GM18526 (cell line): ENCODE measurements at regions not wholly inside any gene's neighbourhood (a gene's known extent, or its start where the extent isn't known, plus 50 kb on each side); places are given as distances from the start of the nearest gene placed in this dataset.

Experiments
- POLR2A ChIP-seq: IDR thresholded peaks from 3 replicates; pipeline ENCODE4 v1.6.1; 2011; ENCODE audit not compliant: insufficient read length; ENCODE audit errors: extremely low read depth

DNA sequence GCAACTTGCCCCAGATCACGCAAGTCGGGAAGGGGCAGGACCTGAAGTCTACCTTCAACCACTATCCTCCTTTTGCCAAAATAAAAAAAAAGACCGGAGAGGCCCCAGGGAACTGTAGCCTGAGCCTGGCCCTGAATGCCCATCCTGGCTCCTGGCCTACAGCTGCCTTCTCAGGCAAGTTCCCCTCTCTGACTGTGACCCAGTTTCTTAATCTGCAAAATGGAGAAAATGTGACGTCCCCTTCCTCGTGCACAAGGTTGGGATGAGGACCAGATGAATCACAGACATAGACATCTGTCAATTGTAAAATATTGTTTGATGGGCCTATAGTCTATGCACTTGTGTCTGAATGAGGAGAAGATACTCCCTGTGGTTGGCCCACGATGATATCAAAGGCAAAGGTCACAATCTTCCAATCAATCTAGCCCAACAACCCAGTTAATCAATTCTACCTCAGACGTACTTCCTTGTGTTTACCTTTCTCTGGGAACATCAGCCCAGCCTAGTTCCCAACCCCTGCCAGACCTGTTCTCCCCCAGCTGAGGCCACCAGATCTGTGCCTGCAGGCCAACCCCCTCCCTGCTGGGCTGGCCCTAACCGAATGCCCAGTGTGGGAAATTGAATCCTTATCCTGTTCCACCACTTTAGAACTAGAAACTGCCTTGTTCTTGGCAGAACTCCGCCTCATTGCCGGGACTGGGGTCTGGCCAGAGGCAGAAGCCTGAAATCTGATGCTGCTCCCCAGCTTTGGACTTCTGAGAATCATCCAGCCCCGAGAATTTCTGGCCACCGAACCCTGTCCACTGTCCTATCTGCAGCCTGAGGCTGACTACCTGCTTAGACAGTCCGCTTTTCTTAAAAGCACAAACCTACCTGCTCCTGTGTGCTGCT is 101.8 kb upstream of the LIPC start:
- no peak for TF ChIP-seq POLR2A

GRCh38 chr15:58330741-58331559 is 100.8 kb upstream of the LIPC start:
- TF ChIP-seq POLR2A, result no peak

DNA sequence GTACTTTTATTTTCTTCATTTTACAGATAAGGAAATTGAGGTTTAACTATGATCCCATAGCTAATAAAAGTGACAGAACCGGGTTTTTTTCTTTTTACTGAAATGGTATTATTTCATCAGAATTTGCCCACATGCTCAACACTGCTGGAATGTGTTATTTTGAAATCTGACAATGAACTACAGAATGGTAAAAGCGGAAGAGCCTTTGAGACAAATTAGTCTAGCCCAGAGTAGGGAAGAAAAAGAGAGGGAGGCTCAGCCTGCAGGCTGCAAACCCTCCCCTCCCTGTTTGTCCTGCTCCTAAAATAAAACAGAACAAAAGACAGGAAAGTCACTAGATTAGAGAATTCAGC is 100.3 kb upstream of the LIPC start:
- no peak for TF ChIP-seq POLR2A

DNA sequence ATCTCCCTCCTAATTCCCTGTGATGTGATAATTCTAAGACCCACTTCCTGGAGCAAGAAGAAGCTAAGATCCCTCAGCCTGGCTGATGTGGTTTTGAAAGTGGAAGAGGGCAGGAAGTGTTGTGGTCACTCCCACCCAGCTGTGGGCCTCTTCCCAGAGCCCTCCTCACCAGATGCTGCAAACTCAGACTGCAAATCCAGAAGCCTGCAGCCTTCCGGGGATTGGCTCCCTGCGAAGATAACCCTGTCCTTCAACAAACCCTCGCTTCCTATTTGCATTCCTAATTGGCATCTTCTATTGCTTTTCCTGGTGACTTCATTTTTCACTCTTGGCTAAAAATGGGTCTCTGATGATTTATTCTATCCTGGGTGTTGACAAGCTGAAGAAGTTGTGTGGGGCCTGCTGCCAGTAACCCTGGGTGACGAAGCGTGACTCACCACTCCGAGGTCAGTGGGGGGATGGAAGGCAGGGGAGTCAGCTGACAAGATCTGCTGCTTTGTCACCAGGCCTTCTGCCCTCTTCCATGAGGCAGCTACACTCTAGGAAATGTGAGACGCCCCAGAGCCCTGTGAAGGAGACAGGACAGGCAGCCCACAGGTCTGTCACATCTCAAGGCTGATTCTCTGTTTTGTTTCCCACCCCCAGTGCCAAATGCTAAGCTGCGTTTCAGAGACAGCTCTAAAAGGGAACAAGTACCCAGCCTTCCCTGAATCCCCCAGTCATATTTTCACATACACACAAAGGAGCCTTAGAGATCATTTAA is 99.7 kb upstream of the LIPC start:
- peak; percentile 27 for TF ChIP-seq POLR2A

DNA sequence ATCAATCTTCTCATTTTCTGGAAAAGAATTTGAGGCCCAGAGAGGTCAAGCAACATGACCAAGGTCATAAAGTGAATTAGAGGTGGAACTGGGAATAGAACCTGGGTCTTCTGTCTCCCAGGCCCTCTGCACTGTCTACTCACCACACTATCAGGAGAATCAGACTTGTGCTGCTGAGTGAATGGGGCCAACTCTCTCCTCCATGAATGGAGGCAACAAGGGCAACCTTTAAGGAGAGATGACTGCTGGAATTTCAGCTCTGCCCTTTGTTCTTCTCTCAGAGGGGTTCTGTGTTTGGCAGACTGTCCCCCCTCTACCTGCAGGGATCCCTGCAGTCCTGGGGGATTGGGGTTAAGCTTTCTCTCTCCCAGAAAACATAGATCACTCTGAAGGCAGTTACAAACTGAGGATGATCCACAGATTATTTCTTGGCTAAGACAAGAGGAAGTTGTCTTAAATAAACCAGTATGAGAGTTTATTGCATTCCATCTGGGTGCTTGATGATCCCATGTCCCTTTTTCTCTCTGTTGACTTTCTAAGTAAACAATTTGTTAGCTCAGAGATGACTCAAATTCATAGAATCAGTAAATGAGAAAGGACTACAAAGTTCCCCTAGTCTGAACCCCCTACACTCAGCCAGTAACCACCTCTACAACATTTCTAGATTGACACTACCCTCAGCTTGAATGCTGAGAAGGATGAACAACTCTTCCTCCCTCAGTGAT is 99.0 kb upstream of the LIPC start:
- TF ChIP-seq POLR2A, result no peak

GRCh38 chr15:58334803-58335202 is 97.0 kb upstream of the LIPC start:
- TF ChIP-seq POLR2A, result no peak

DNA sequence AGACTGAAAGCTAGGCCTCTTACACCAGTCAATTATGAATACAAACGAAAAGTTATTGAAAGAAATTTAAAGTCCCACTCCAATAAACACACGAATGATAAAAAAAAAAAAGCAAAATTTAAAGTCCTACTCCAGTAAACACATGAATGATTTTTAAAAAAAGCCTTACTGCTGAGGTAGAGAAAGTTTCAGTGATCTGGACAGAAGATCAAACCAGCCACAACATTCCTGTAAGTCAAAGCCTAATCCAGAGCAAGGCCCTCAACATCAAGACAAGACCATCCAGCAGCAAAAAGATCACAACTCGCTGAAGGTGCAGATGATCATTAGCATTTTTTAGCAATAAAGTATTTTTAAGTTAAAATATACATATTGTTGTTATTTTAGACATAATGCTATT is 95.6 kb upstream of the LIPC start:
- no peak for TF ChIP-seq POLR2A

GRCh38 chr15:58340176-58340575 is 91.6 kb upstream of the LIPC start:
- no peak for TF ChIP-seq POLR2A

- no peak for TF ChIP-seq POLR2A
Measured at GRCh38 chr15:58342508-58342907, 89.3 kb upstream of the LIPC start.

DNA sequence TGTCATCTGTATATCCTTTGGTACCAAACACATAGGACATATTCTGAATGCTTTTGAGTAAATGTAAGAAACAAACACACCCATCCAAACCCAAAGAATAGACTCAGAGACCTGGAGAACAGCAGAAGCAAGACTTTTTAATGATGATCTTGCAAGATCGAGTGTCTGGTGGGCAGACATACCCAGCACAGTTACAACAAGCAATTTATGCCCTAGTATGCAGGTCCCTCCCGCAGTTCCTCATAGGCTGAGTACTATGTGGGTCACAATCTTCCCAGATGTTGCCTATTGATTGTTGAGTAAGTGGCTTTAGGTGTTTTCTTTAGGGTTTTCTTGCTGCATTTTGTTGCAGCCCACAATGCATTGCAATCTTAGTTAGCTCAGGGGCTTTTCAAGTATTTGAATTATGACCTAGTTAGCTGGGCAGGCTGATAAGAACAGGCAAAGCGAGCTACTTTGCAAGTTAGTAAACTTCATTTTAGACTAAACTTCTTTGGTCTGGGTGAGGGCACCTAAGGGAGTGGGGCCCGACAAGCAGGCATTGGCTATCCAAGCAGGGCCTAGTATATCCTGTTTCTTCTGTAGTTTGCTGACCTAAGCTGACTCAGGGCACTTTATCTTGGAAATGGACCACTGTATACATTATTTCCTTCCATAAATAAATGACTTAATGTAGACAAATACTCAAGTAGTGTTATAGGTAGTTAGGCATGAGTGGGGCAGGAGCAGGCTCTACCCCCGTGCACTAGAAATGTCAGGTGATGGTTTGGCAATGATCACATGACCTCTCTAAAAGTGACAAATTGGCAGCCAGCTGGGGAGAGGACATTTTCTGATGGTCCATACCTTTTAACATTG is 87.3 kb upstream of the LIPC start:
- no peak for TF ChIP-seq POLR2A

- no peak for TF ChIP-seq POLR2A
Measured at GRCh38 chr15:58346361-58346760, 85.4 kb upstream of the LIPC start.

- TF ChIP-seq POLR2A, result no peak
Measured at GRCh38 chr15:58348095-58348812, 83.5 kb upstream of the LIPC start.
